Smooth muscle cell (in vitro differentiated cells): ENCODE measurements at regions not wholly inside any gene's neighbourhood (a gene's known extent, or its start where the extent isn't known, plus 50 kb on each side); places are given as distances from the start of the nearest gene placed in this dataset.

ENCODE experiments used
- DNase-seq: peaks from one replicate; lab custom pipeline; 2025; ENCODE audit not compliant: unreplicated experiment; lab: John Stamatoyannopoulos, UW
- H2AFZ ChIP-seq: fragments of 200-600 bp; sonication (generic); 2 replicates; pipeline ENCODE4 v1.6.0; 2016; ENCODE audit warnings: antibody characterized with exemption, low read depth, mild to moderate bottlenecking
- H3F3A ChIP-seq: fragments of 200-600 bp; sonication (generic); 2 replicates; pipeline ENCODE4 v1.6.0; 2017; ENCODE audit warnings: antibody characterized with exemption, low read depth
- H3K27ac ChIP-seq: fragments of 200-600 bp; sonication (generic); 2 replicates; pipeline ENCODE4 v1.5.1; 2016; ENCODE audit warnings: low read depth, mild to moderate bottlenecking
- H3K27me3 ChIP-seq: fragments of 200-600 bp; sonication (generic); 2 replicates; pipeline ENCODE4 v1.6.1; 2016; ENCODE audit warnings: low read depth, mild to moderate bottlenecking
- H3K36me3 ChIP-seq: fragments of 200-600 bp; sonication (generic); 2 replicates; pipeline ENCODE4 v1.5.1; 2016; ENCODE audit warnings: low read depth
- H3K4me1 ChIP-seq: fragments of 200-600 bp; sonication (generic); 2 replicates; pipeline ENCODE4 v1.5.1; 2016; ENCODE audit warnings: low read depth
- H3K4me2 ChIP-seq: fragments of 200-600 bp; sonication (generic); 2 replicates; pipeline ENCODE4 v1.6.0; 2016; ENCODE audit warnings: mild to moderate bottlenecking
- H3K4me3 ChIP-seq: fragments of 200-600 bp; sonication (generic); 2 replicates; pipeline ENCODE4 v1.5.1; 2016; ENCODE audit warnings: mild to moderate bottlenecking
- H3K79me2 ChIP-seq: fragments of 200-600 bp; sonication (generic); 2 replicates; pipeline ENCODE4 v1.6.0; 2016; ENCODE audit warnings: low read depth, mild to moderate bottlenecking
- H3K9ac ChIP-seq: fragments of 200-600 bp; sonication (generic); 2 replicates; pipeline ENCODE4 v1.6.0; 2016; ENCODE audit warnings: low read depth
- H3K9me3 ChIP-seq: fragments of 200-600 bp; sonication (generic); replicated peaks from 2 replicates; pipeline ENCODE4 v1.5.1; 2016; ENCODE audit warnings: low read depth
- H4K20me1 ChIP-seq: fragments of 200-600 bp; sonication (generic); 2 replicates; pipeline ENCODE4 v1.6.0; 2016; ENCODE audit warnings: low read depth
- CTCF ChIP-seq: fragments of 200-600 bp; sonication (generic); IDR thresholded peaks from 2 replicates; pipeline ENCODE4 v1.5.1; 2017; ENCODE audit warnings: borderline replicate concordance, mild to moderate bottlenecking, antibody characterized with exemption; ENCODE audit not compliant: insufficient read depth, poor library complexity, severe bottlenecking
- WGBS: methylation state at CpG from one replicate; pipeline ENCODE4 v1.1.7; 2016; ENCODE audit warnings: low lambda C conversion rate; 5-methylcytosine and 5-hydroxymethylcytosine counted together

GRCh38 chr20:11083841-11084240 lies 410.0 kb upstream of the JAG1 start:
- no peaks in the 10 kb centered on the region for H3K36me3 ChIP-seq
- H2AFZ ChIP-seq: no peak overlapping the region
- TF ChIP-seq CTCF: no peak
- H3F3A ChIP-seq: no peaks in the 10 kb centered on the region
- H3K4me1 ChIP-seq: no peaks in the 10 kb centered on the region
- H3K4me2 ChIP-seq: no peak overlapping the region
- no peaks in the 10 kb centered on the region for H4K20me1 ChIP-seq
- no peak overlapping the region for H3K9ac ChIP-seq
- H3K27ac ChIP-seq: no peak overlapping the region
- 27% methylated on average over 2 of the region's 2 CpGs for WGBS
- H3K9me3 ChIP-seq: no peaks in the 10 kb centered on the region
- DNase-seq: no peak
- H3K4me3 ChIP-seq: no peak overlapping the region
- no peaks in the 10 kb centered on the region for H3K27me3 ChIP-seq
- H3K79me2 ChIP-seq: no peaks in the 10 kb centered on the region

- no peak overlapping the region for H2AFZ ChIP-seq
- H3K9ac ChIP-seq: no peak overlapping the region
- H3K79me2 ChIP-seq: no peaks in the 10 kb centered on the region
- no peaks in the 10 kb centered on the region for H3F3A ChIP-seq
- no peak overlapping the region for H3K27ac ChIP-seq
- no peak for DNase-seq
- H3K27me3 ChIP-seq: no peaks in the 10 kb centered on the region
- no peak for TF ChIP-seq CTCF
- H3K9me3 ChIP-seq: no peaks in the 10 kb centered on the region
- no peaks in the 10 kb centered on the region for H3K36me3 ChIP-seq
- H3K4me3 ChIP-seq: no peak overlapping the region
- no peaks in the 10 kb centered on the region for H4K20me1 ChIP-seq
- no peaks in the 10 kb centered on the region for H3K4me1 ChIP-seq
- no peak overlapping the region for H3K4me2 ChIP-seq
Observed at GRCh38 chr20:11084508-11084907, 410.7 kb upstream of the JAG1 start.

- H3K9me3 ChIP-seq: no peaks in the 10 kb centered on the region
- H3K4me2 ChIP-seq: no peak overlapping the region
- H3K4me1 ChIP-seq: no peaks in the 10 kb centered on the region
- DNase-seq: no peak
- WGBS: 82% methylated on average over 5 of the region's 5 CpGs
- no peak overlapping the region for H3K9ac ChIP-seq
- no peak overlapping the region for H3K27ac ChIP-seq
- no peak overlapping the region for H2AFZ ChIP-seq
- no peaks in the 10 kb centered on the region for H3K27me3 ChIP-seq
- H3F3A ChIP-seq: no peaks in the 10 kb centered on the region
- H3K79me2 ChIP-seq: no peaks in the 10 kb centered on the region
- no peak for TF ChIP-seq CTCF
- H4K20me1 ChIP-seq: no peaks in the 10 kb centered on the region
- H3K36me3 ChIP-seq: no peaks in the 10 kb centered on the region
- H3K4me3 ChIP-seq: no peak overlapping the region
Observed at GRCh38 chr20:11086970-11087369, 413.2 kb upstream of the JAG1 start.

GRCh38 chr20:11090751-11091150 lies 417.0 kb upstream of the JAG1 start:
- Histone ChIP-seq H3K4me1 (no peaks in the 10 kb centered on the region), H3K9me3 (no peaks in the 10 kb centered on the region), H3F3A (no peaks in the 10 kb centered on the region), H3K27ac (no peak overlapping the region), H3K4me2 (no peak overlapping the region), H3K36me3 (no peaks in the 10 kb centered on the region), H3K4me3 (no peak overlapping the region), H2AFZ (no peak overlapping the region), H3K79me2 (no peaks in the 10 kb centered on the region), H4K20me1 (no peaks in the 10 kb centered on the region), H3K9ac (no peak overlapping the region), H3K27me3 (no peaks in the 10 kb centered on the region)
- 91% methylated on average over 1 of the region's 1 CpG for WGBS
- DNase-seq: no peak
- no peak for TF ChIP-seq CTCF
